ENCODE measurements at regions not wholly inside any gene's neighbourhood (a gene's known extent, or its start where the extent isn't known, plus 50 kb on each side); places are given as distances from the start of the nearest gene placed in this dataset.

- Histone ChIP-seq H2AFZ (ENCODE audit: low read length) (0 out of 2 replicates have a peak overlapping the region, but pooled peaks have one; percentile 26), H3K27ac (ENCODE audit: low read depth, low read length) (no peak overlapping the region), H3K23ac (ENCODE audit: insufficient read length) (no peak overlapping the region), H2BK5ac (ENCODE audit: low read depth, low read length) (no peak overlapping the region), H3K9me3 (ENCODE audit: insufficient read depth in 2 of 2, low read depth in 1 of 2, low read length in 1 of 2) (peaks cover 0 to 4% of the 10 kb centered on the region in 2 experiments; a peak in 2 of 4 replicates), H2BK12ac (ENCODE audit: low read depth, low read length) (no peak overlapping the region), H3K56ac (replicated peaks; ENCODE audit: insufficient read length, low read depth, low read length) (no peak overlapping the region), H3K79me2 (ENCODE audit: control insufficient read depth in 1 of 2, insufficient read depth in 2 of 2, low read length in 2 of 2) (no peaks in the 10 kb centered on the region), H3K79me1 (ENCODE audit: low read depth, low read length) (no peaks in the 10 kb centered on the region), H3K9ac (replicated peaks in 1 of 4; ENCODE audit: extremely low read depth in 1 of 4, low read depth in 3 of 4, low read length in 3 of 4) (no peak overlapping the region), H3K4me2 (ENCODE audit: insufficient read depth in 1 of 2, low read depth in 2 of 2, low read length in 2 of 2) (no peak overlapping the region), H3K23me2 (ENCODE audit: low read depth, low read length) (no peaks in the 10 kb centered on the region), H4K5ac (ENCODE audit: insufficient read length, low read depth, low read length) (no peak overlapping the region), H3K27me3 (replicated peaks in 1 of 4; ENCODE audit: control insufficient read depth in 3 of 4, extremely low read depth in 1 of 4, insufficient read depth in 3 of 4, low read length in 3 of 4) (no peaks in the 10 kb centered on the region), H3K14ac (ENCODE audit: insufficient read length) (no peak overlapping the region), H2BK20ac (ENCODE audit: low read length) (no peak overlapping the region), H2BK120ac (replicated peaks; ENCODE audit: low read depth, low read length) (no peak overlapping the region), H3K18ac (ENCODE audit: extremely low read depth, low read length) (no peak overlapping the region), H4K8ac (ENCODE audit: extremely low read depth, insufficient read depth, low read length) (no peak overlapping the region), H4K20me1 (replicated peaks in 1 of 2; ENCODE audit: control insufficient read depth in 1 of 2, insufficient read depth in 2 of 2, low read length in 2 of 2) (no peaks in the 10 kb centered on the region), H4K91ac (replicated peaks; ENCODE audit: insufficient read length, low read length) (no peak overlapping the region), H2AK5ac (ENCODE audit: low read depth, low read length) (no peak overlapping the region), H3K4me1 (replicated peaks in 1 of 4; ENCODE audit: control insufficient read depth in 3 of 4, insufficient read depth in 4 of 4, low read length in 3 of 4) (peaks cover 0 to 2% (median 0%) of the 10 kb centered on the region in 4 experiments; a peak in 1 of 7 replicates), H3K4ac (replicated peaks; ENCODE audit: insufficient read length, low read depth, low read length) (no peak overlapping the region), H3K36me3 (ENCODE audit: control insufficient read depth in 2 of 4, insufficient read depth in 4 of 4, low read length in 3 of 4) (no peaks in the 10 kb centered on the region), H3K4me3 (ENCODE audit: extremely low read depth in 1 of 4, insufficient read depth in 2 of 4, low read depth in 3 of 4, low read length in 4 of 4) (no peak overlapping the region), H2BK15ac (ENCODE audit: low read length) (no peak overlapping the region)
- TF ChIP-seq BACH1 (IDR thresholded peaks at IDR 0.05; ENCODE audit: low read length) (no peak), TBP (IDR thresholded peaks at IDR 0.05; ENCODE audit: low read depth, low read length) (no peak), KDM4A (IDR thresholded peaks at IDR 0.05; ENCODE audit: low read depth, low read length, severe bottlenecking) (no peak), CTCF (IDR thresholded peaks at IDR 0.05; ENCODE audit: control extremely low read depth in 1 of 3, insufficient read depth in 1 of 3, low read depth in 1 of 3, low read length in 3 of 3) (peak in 2 of 3 experiments; percentile 9 to 27; a peak in 2 of 4 replicates)
- CTCF ChIA-PET (ENCODE audit: partially characterized antibody): no interaction called here
- no peak for DNase-seq (ENCODE audit: low read depth in 1 of 2, low spot score in 2 of 2)
- WGBS, 2 experiments (ENCODE audit: extremely low coverage in 1 of 2, insufficient coverage in 1 of 2, insufficient read length in 1 of 2, insufficient replicate concordance in 2 of 2, low coverage in 1 of 2, low lambda C conversion rate in 2 of 2, missing lambda C conversion rate in 1 of 2): 56% methylated on average over 4 of the region's 4 CpGs; no CpG with 5 or more reads in 1 of the 2 experiments
- peak; percentile 74 for FAIRE-seq
- POLR2A ChIA-PET (ENCODE audit: partially characterized antibody): no interaction called here
These were observed 87.6 kb downstream of the VSTM2A start for GRCh38 chr7:54629771-54630170.
